ENCODE measurements at regions not wholly inside any gene's neighbourhood (a gene's known extent, or its start where the extent isn't known, plus 50 kb on each side); places are given as distances from the start of the nearest gene placed in this dataset.

DNA sequence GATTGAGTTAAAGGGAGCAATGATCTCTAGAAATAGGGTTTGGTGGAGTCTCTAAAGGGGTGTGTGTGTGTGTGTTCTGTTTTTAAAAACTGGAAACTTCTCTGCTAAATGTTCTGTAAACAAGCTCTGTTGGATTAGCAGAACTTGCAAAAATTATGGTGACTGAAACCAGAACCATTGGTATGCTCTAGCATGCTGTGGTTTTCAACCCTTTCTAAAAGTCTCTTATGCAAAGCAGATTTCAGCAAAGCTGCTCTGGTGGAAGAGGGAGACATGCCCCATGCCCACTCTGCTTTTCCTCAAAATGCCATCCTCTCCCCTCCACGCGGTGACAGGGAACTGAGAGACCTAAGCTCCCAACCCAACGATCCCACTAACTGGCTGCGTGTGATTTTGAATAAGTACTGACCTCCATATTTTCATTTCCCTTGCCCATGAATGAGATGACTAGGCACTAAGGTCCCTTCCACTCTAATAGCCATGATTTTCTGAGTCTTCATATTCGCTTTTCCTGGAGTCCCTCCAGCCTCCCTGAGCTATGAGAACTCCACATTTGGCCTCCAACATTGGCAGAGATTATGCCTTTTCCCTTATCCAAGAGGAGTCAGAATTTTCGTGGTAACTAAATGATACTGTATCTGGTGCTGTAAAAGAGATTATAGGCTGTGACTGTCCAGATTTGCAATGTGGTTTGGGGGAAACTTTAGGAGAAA lies 117.3 kb upstream of the PALS2 start:
- no peak overlapping the region for H3K4me2 ChIP-seq (ENCODE audit: low read length)
- H3K9me3 ChIP-seq (ENCODE audit: low read length) = no peaks in the 10 kb centered on the region
- H2AFZ ChIP-seq (ENCODE audit: low read length) = no peak overlapping the region
- no peak overlapping the region for H3K4me3 ChIP-seq (ENCODE audit: low read length)
- CTCF ChIA-PET = no interaction called here
- POLR2A ChIA-PET (ENCODE audit: unreplicated experiment) = no interaction called here
- no TSS peak for BruUV-seq (replicated peaks)
- peaks cover 57% of the 10 kb centered on the region for H3K27me3 ChIP-seq (ENCODE audit: low read length)
- no peak overlapping the region for H3K9ac ChIP-seq (ENCODE audit: low read length)
- TF ChIP-seq CTCF (conservative IDR thresholded peaks at IDR 0.05; ENCODE audit: low read depth, low read length) (no peak), EZH2phosphoT487 (IDR thresholded peaks at IDR 0.05; ENCODE audit: borderline replicate concordance, low read length) (no peak), EZH2 (IDR thresholded peaks at IDR 0.05; ENCODE audit: low read length, unreplicated experiment) (no peak)
- no peak for DNase-seq
- no peaks in the 10 kb centered on the region for H4K20me1 ChIP-seq (ENCODE audit: low read length)
- intact Hi-C loops (cut with micrococcal nuclease) = no loop called here
- H3K27ac ChIP-seq (ENCODE audit: low read length) = no peak overlapping the region
- no peaks in the 10 kb centered on the region for H3K9me2 ChIP-seq (replicated peaks; ENCODE audit: low read length)
- H3K36me3 ChIP-seq (ENCODE audit: low read depth, low read length) = no peaks in the 10 kb centered on the region
- no peak for ATAC-seq
- H3K79me2 ChIP-seq (ENCODE audit: low read length) = no peaks in the 10 kb centered on the region
- H3K4me1 ChIP-seq (ENCODE audit: insufficient read depth, low read length) = no peaks in the 10 kb centered on the region
- H3F3A ChIP-seq (ENCODE audit: low read length, unreplicated experiment) = no peaks in the 10 kb centered on the region

DNA sequence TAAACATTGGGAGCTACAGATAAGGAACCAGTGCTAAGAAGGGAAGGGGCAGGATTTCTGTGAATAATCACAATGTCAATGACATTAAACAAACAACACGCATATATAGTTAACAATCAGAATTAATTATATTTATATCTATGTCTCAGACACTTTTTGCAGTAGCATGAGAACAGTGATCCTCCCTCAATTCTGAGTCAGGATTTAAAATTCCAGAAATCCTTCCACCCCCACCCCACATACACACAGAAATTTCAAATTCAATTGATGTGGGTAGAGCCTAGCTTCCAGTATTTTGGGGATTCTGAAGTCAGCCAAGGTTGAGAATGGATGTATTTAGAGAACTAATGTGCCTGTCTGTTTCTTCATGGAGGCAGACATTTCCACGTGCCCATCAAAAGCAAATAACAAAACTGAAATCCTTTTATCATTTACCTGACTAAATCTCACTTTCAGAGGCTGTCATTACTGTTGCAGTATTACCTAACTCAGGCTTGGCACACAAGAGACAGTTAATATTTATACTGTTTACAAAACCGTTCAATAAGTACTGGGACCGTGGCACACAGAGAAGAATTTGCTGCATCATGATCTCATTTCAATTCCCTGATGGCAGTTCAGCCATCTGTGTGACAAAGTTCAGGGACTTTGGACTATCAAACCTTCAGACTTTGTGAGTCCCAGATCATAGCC lies 116.6 kb upstream of the PALS2 start:
- ATAC-seq = no peak
- Histone ChIP-seq H3F3A (ENCODE audit: low read length, unreplicated experiment) (no peaks in the 10 kb centered on the region), H3K4me1 (ENCODE audit: insufficient read depth, low read length) (no peaks in the 10 kb centered on the region), H3K9me2 (replicated peaks; ENCODE audit: low read length) (no peaks in the 10 kb centered on the region), H3K27ac (ENCODE audit: low read length) (no peak overlapping the region), H2AFZ (ENCODE audit: low read length) (no peak overlapping the region), H3K4me2 (ENCODE audit: low read length) (no peak overlapping the region), H3K9ac (ENCODE audit: low read length) (no peak overlapping the region), H3K4me3 (ENCODE audit: low read length) (no peak overlapping the region), H4K20me1 (ENCODE audit: low read length) (no peaks in the 10 kb centered on the region), H3K27me3 (ENCODE audit: low read length) (peaks cover 56% of the 10 kb centered on the region), H3K36me3 (ENCODE audit: low read depth, low read length) (no peaks in the 10 kb centered on the region), H3K79me2 (ENCODE audit: low read length) (no peaks in the 10 kb centered on the region), H3K9me3 (ENCODE audit: low read length) (no peaks in the 10 kb centered on the region)
- no peak for TF ChIP-seq EZH2phosphoT487 (IDR thresholded peaks at IDR 0.05; ENCODE audit: borderline replicate concordance, low read length)
- POLR2A ChIA-PET (ENCODE audit: unreplicated experiment) = no interaction called here
- intact Hi-C loops (cut with micrococcal nuclease) = no loop called here
- DNase-seq = no peak
- BruUV-seq (replicated peaks) = no TSS peak
- CTCF ChIA-PET = no interaction called here

DNA sequence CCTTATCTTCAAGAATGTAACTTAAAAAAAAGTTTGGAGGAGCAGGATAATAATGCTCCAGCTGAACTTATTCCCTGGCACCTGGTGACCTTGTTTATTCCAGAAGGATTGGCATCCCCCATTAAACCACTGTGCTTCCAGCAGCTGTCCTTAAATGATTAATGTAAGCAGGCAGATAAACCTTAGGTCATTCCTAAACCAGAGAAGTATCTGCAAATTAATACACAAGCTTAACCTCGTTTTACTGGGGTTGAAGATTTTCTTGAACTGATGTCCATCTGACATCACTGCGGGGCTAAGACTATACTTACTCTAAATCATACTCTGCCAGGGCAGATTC lies 116.1 kb upstream of the PALS2 start:
- Histone ChIP-seq H3K27me3 (ENCODE audit: low read length) (peaks cover 60% of the 10 kb centered on the region), H3F3A (ENCODE audit: low read length, unreplicated experiment) (no peaks in the 10 kb centered on the region), H3K27ac (ENCODE audit: low read length) (no peak overlapping the region), H3K9me3 (ENCODE audit: low read length) (no peaks in the 10 kb centered on the region), H3K4me2 (ENCODE audit: low read length) (no peak overlapping the region), H3K9ac (ENCODE audit: low read length) (no peak overlapping the region), H3K4me3 (ENCODE audit: low read length) (no peak overlapping the region), H3K9me2 (replicated peaks; ENCODE audit: low read length) (no peaks in the 10 kb centered on the region), H2AFZ (ENCODE audit: low read length) (no peak overlapping the region), H3K4me1 (ENCODE audit: insufficient read depth, low read length) (no peaks in the 10 kb centered on the region), H3K79me2 (ENCODE audit: low read length) (no peaks in the 10 kb centered on the region), H3K36me3 (ENCODE audit: low read depth, low read length) (no peaks in the 10 kb centered on the region), H4K20me1 (ENCODE audit: low read length) (no peaks in the 10 kb centered on the region)
- BruUV-seq (replicated peaks) = no TSS peak
- DNase-seq (no peak), ATAC-seq (no peak)
- intact Hi-C loops (cut with micrococcal nuclease) = no loop called here
- CTCF ChIA-PET = no interaction called here
- POLR2A ChIA-PET (ENCODE audit: unreplicated experiment) = no interaction called here
- TF ChIP-seq CTCF (conservative IDR thresholded peaks at IDR 0.05; ENCODE audit: low read depth, low read length) = no peak
- no peak for TF ChIP-seq EZH2 (IDR thresholded peaks at IDR 0.05; ENCODE audit: low read length, unreplicated experiment)
- TF ChIP-seq EZH2phosphoT487 (IDR thresholded peaks at IDR 0.05; ENCODE audit: borderline replicate concordance, low read length) = no peak

Measured in PC-3 (cell line).